NCI-H2029 treated with DMSO at 0.1 percent for 48 hours (cell line): ENCODE measurements at regions not wholly inside any gene's neighbourhood (a gene's known extent, or its start where the extent isn't known, plus 50 kb on each side); places are given as distances from the start of the nearest gene placed in this dataset.

Experiments used
- DNase-seq: peaks from one replicate; lab custom pipeline; 2025; lab: John Stamatoyannopoulos, UW

GRCh38 chr2:21694079-21694878 lies 570.5 kb downstream of the TDRD15 start:
- no peak for DNase-seq

DNA sequence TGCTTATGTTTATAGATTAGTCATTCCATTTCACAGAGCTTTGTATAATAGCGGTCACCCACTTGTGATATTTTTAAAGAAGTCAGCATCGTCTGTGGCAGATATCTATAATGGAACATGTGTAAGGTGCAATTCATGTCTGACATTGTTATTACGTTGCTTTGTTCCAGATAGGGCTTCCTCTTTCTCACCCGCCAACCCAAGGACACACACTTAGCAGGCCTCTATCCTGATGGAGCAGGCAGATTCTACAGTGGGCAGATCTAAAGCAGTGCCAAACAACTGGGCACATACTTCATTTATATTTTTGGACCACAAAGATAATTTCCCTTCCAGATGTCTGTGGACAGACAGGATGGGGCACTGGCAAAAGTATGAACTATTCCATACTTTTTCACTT lies 573.1 kb downstream of the TDRD15 start:
- no peak for DNase-seq

DNA sequence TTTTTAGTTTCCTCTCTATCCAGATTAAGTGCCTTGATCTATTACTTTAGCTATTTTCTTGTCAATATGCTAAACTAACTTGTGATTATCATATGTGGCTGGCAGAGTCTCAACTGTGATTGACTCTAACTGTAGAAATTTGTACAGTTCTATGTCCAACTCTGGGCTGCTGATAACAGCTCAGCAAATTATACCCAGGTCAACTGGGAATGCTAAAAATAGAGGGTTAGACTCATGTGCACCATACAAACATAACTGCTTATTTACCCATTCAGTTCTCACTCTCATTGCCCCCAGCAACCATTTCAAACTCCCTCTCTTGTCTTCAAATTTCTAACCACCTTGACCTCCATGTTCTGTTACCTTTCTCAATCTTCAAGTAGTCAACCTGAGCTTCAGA lies 576.9 kb downstream of the TDRD15 start:
- DNase-seq, result no peak

- DNase-seq, result no peak
These were observed 586.3 kb downstream of the TDRD15 start for GRCh38 chr2:21710031-21710430.

- DNase-seq, result no peak
These were observed 586.7 kb downstream of the TDRD15 start for GRCh38 chr2:21710496-21710895.

DNA sequence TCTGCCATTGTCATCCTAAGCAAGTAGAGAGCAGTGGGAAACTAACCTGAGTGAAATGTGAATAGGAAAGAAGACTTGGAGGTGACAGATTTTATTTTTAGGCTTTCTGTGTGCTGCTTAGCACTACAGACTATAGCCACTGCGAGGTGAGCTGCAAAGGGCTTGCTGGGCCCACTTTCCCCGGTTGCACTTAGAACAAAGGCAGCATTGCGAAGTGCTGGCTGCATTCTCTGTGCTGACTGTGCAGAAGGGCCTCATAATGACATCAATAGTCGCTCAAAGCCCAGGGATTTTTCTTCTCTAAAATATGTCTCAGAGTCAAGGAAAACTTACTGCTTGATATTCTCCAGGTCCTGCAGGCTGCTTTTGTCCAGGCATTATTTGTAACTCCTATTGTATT lies 592.1 kb downstream of the TDRD15 start:
- DNase-seq, result no peak

GRCh38 chr2:21727101-21727500 lies 603.3 kb downstream of the TDRD15 start:
- no peak for DNase-seq

GRCh38 chr2:21728133-21728532 lies 604.4 kb downstream of the TDRD15 start:
- no peak for DNase-seq

GRCh38 chr2:21730141-21730540 lies 606.4 kb downstream of the TDRD15 start:
- DNase-seq, result no peak

- no peak for DNase-seq
These were observed 616.7 kb downstream of the TDRD15 start for GRCh38 chr2:21740484-21740883.

GRCh38 chr2:21746499-21746898 lies 622.7 kb downstream of the TDRD15 start:
- no peak for DNase-seq

GRCh38 chr2:21748501-21748900 lies 624.7 kb downstream of the TDRD15 start:
- DNase-seq, result no peak

DNA sequence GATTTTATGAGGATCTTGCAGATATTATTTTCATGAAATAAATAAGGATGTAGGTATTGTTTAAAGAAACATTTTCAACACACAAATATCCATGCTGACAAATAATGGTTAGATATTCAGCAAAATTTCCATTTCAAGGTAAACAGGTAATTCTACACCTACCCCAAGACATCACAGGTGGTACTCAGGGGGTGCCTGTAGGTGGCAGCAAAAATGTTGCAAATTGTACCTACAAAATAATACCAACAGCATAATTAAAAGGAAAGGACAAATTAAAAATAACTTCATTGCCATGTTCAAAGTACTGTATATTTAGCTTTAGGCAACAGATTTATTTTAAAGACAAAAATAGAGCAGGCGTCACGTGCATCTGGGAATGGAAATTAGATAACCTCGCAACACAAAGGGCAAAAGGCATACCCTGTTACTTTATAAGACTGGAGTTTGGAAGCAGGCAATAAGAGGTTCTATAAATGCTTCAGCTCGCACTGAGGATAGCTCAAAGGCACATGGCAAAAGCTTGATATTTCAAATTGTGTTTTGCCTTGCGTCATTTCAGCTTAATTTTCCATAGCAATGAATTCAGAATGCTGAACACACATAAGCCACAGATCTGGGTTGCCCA lies 630.5 kb downstream of the TDRD15 start:
- no peak for DNase-seq

- no peak for DNase-seq
These were observed 634.1 kb downstream of the TDRD15 start for GRCh38 chr2:21757805-21758430.

- DNase-seq, result no peak
These were observed 636.1 kb downstream of the TDRD15 start for GRCh38 chr2:21759819-21760218.

DNA sequence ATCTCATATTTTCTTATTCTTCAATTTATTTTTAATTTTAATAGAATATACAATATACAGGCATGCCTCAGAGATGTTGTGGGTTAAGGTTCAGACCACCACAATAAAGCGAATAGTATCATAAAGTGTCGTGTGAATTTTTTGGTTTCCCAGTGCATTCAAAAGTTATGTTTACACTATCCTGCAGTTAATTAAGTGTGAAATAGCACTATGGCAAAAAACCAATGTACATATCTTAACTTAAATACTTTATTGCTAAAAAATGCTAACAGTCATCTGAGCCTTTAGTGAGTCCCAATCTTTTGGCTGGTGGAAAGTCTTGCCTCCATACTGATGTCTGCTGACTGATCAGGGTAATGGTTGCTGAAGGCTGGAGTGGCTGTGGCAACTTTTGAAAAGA lies 637.6 kb downstream of the TDRD15 start:
- no peak for DNase-seq

DNA sequence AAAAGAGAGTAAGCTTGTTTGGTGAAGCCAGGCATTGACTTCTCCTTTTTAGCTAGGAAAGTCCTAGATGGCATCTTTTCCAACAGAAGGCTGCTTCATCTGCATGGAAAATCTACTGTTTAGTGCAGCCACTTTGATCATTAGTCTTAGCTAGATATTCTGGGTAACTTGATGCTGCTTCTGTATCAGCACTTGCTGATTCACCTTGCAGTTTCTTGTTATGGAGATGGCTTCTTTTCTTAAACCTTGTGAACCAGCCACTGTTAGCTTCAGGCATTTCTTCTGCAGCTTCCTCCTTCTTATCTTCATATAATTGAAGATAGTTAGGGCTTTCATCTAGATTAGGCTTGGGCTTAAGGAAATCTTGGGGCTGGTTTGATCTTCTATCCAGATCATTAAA lies 639.7 kb downstream of the TDRD15 start:
- DNase-seq, result no peak

DNA sequence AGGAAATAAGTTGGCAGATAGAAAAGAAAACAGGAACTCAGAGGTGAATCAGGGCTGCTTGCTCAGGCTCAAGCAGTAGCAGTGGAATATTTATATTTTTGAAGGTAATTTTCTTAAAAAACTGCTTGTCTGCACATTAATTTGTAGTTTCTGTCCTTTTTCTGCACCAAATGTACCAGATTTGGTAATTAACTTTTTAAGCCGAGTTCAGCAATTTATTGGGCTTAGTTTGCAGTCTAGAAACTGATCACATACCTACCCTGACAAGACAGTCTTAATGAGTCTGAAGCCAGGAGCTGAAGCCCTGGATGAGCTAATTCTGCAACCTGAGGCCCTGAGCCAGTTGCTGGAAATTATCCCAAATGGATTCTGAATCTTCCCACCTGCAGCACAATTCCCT lies 647.0 kb downstream of the TDRD15 start:
- no peak for DNase-seq

GRCh38 chr2:21772624-21773023 lies 648.9 kb downstream of the TDRD15 start:
- DNase-seq, result no peak

DNA sequence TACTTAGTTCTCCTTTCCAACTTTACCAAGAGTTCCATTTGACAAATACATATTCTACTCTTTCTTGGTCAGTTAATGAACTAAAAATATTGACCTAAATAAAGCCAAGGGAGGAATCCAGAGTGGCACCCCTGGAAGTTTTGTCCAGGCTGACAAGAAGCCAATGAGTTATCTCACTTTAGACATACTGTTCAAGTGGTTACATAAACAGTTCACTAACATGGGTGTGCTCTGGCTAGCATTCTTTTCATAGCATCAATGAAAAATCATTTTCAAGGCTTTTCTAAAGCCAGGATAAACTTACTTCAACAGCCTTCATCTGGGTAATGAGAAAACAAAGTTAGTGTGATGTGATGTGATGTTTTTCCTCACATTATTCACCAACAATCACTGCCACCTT lies 649.4 kb downstream of the TDRD15 start:
- DNase-seq, result no peak

DNA sequence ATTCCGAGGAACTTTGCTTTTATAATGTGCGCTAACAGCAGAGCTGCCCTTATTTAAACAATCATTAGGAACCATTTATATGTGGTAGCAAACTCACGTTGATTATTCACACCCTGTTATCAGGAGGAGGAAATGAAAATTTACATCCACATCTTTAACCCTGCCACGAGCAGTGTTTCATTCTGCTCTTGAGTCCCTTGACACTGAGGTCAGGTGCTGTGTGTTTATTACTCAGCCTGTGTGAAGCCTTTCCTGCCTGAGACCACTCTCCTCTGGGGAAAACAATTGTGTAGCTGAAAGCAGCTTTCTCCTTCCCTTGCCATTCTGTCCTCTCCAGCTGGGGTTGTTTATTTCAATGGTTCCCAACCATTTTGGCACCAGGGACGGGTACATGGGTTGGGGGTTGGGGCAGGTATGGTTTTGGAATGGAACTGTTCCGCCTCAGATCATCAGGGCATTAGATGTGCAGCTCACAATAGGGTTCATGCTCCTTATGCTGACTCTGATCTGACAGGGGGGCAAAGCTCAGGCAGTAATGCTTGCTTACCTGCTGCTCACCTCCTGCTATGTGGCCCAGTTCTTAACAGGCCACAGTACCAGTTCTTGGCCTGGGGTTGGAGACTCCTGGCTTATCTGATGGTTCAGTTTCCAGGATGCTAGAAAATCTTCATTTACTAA lies 651.1 kb downstream of the TDRD15 start:
- DNase-seq, result no peak

DNA sequence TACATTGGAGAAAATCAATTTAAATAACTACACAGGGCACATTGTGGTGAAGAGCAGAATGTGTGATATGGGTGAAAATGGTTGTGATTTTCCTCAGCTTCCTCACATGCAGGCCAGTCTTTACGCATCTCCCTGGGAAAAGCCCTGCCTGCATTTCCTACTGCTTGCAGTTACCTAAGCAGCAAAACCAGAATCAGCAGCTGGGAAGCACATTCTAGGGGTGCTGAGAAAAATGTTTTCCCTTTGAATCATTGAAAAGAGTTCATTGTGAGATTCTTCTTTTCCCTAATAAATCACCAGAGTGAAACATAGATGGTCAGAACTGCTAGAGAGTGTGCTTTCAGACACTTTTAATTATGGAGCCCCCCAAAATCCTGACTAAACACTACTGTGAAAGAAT lies 656.0 kb downstream of the TDRD15 start:
- no peak for DNase-seq

- no peak for DNase-seq
These were observed 658.2 kb downstream of the TDRD15 start for GRCh38 chr2:21781962-21782361.
